DND-41 (cell line): ENCODE measurements at regions not wholly inside any gene's neighbourhood (a gene's known extent, or its start where the extent isn't known, plus 50 kb on each side); places are given as distances from the start of the nearest gene placed in this dataset.

ENCODE experiments used
- CTCF ChIP-seq: IDR thresholded peaks from 2 replicates; pipeline ENCODE4 v1.5.1; 2012; ENCODE audit warnings: borderline replicate concordance, low read length, moderate library complexity, mild to moderate bottlenecking; ENCODE audit not compliant: poor library complexity, severe bottlenecking; ENCODE audit errors: extremely low read depth
- EZH2 ChIP-seq: IDR thresholded peaks from 3 replicates; pipeline ENCODE4 v1.6.1; 2012; ENCODE audit warnings: borderline replicate concordance, low read depth, mild to moderate bottlenecking, moderate library complexity, low read length, inconsistent platforms; ENCODE audit not compliant: severe bottlenecking

GRCh38 chr11:127649071-127649470 lies 648.5 kb upstream of the KIRREL3 start:
- TF ChIP-seq CTCF (no peak), EZH2 (no peak)
